GM15510 (cell line): ENCODE measurements at regions not wholly inside any gene's neighbourhood (a gene's known extent, or its start where the extent isn't known, plus 50 kb on each side); places are given as distances from the start of the nearest gene placed in this dataset.

Source experiments
- POLR2A ChIP-seq: IDR thresholded peaks from 3 replicates; pipeline ENCODE4 v1.6.1; 2011; ENCODE audit warnings: borderline replicate concordance; ENCODE audit not compliant: insufficient read length; ENCODE audit errors: extremely low read depth

- no peak for TF ChIP-seq POLR2A
Observed at GRCh38 chr14:21978184-21978998, 304.8 kb upstream of the OR4E1 start.

- TF ChIP-seq POLR2A = no peak
Observed at GRCh38 chr14:21974741-21975140, 301.1 kb upstream of the OR4E1 start.

GRCh38 chr14:21965042-21965441 is 291.4 kb upstream of the OR4E1 start:
- TF ChIP-seq POLR2A = no peak

- TF ChIP-seq POLR2A = no peak
Observed at GRCh38 chr14:21964180-21964579, 290.6 kb upstream of the OR4E1 start.

- TF ChIP-seq POLR2A = no peak
Observed at GRCh38 chr14:21960636-21961035, 287.0 kb upstream of the OR4E1 start.

- no peak for TF ChIP-seq POLR2A
Observed at GRCh38 chr14:21941885-21942284, 268.3 kb upstream of the OR4E1 start.

- no peak for TF ChIP-seq POLR2A
Observed at GRCh38 chr14:21940887-21941856, 267.6 kb upstream of the OR4E1 start.

- no peak for TF ChIP-seq POLR2A
Observed at GRCh38 chr14:21939836-21940235, 266.2 kb upstream of the OR4E1 start.

GRCh38 chr14:21937996-21938395 is 264.4 kb upstream of the OR4E1 start:
- no peak for TF ChIP-seq POLR2A

GRCh38 chr14:21933681-21934080 is 260.1 kb upstream of the OR4E1 start:
- no peak for TF ChIP-seq POLR2A

- no peak for TF ChIP-seq POLR2A
Observed at GRCh38 chr14:21924479-21924878, 250.9 kb upstream of the OR4E1 start.

GRCh38 chr14:21923820-21924219 is 250.2 kb upstream of the OR4E1 start:
- no peak for TF ChIP-seq POLR2A

GRCh38 chr14:21921453-21921852 is 247.8 kb upstream of the OR4E1 start:
- TF ChIP-seq POLR2A = no peak

GRCh38 chr14:21917699-21918436 is 244.2 kb upstream of the OR4E1 start:
- TF ChIP-seq POLR2A = no peak

- no peak for TF ChIP-seq POLR2A
Observed at GRCh38 chr14:21915826-21916225, 242.2 kb upstream of the OR4E1 start.
